Ishikawa (cell line): ENCODE measurements at regions not wholly inside any gene's neighbourhood (a gene's known extent, or its start where the extent isn't known, plus 50 kb on each side); places are given as distances from the start of the nearest gene placed in this dataset.

ENCODE experiments used
- CEBPB ChIP-seq: IDR thresholded peaks from 2 replicates; pipeline ENCODE4 v1.6.1; 2012
- CREB1 ChIP-seq: IDR thresholded peaks from 2 replicates; pipeline ENCODE4 v1.6.1; 2012; ENCODE audit warnings: low read depth
- EGR1 ChIP-seq: IDR thresholded peaks from 2 replicates; pipeline ENCODE4 v1.6.1; 2012
- EP300 ChIP-seq: IDR thresholded peaks from 2 replicates; pipeline ENCODE4 v1.6.1; 2012; ENCODE audit warnings: borderline replicate concordance
- FOXM1 ChIP-seq: IDR thresholded peaks from 2 replicates; pipeline ENCODE4 v1.6.1; 2012; ENCODE audit warnings: low read depth, borderline replicate concordance
- MAX ChIP-seq: IDR thresholded peaks from 2 replicates; pipeline ENCODE4 v1.6.1; 2012
- NFIC ChIP-seq: IDR thresholded peaks from 2 replicates; pipeline ENCODE4 v1.6.1; 2012
- RAD21 ChIP-seq: IDR thresholded peaks from 2 replicates; pipeline ENCODE4 v1.6.1; 2012; ENCODE audit warnings: low read depth
- REST ChIP-seq: IDR thresholded peaks from 2 replicates; pipeline ENCODE4 v1.6.1; 2012; ENCODE audit warnings: low read depth, mild to moderate bottlenecking
- TAF1 ChIP-seq: IDR thresholded peaks from 2 replicates; pipeline ENCODE4 v1.6.1; 2012; ENCODE audit warnings: low read depth, mild to moderate bottlenecking
- TCF12 ChIP-seq: IDR thresholded peaks from 2 replicates; pipeline ENCODE4 v1.6.1; 2012; ENCODE audit warnings: low read depth
- TEAD4 ChIP-seq: IDR thresholded peaks from 2 replicates; pipeline ENCODE4 v1.6.1; 2012
- USF1 ChIP-seq: IDR thresholded peaks from 2 replicates; pipeline ENCODE4 v1.6.1; 2012
- YY1 ChIP-seq: IDR thresholded peaks from 2 replicates; pipeline ENCODE4 v1.6.1; 2012; ENCODE audit warnings: low read depth
- ZBTB7A ChIP-seq: IDR thresholded peaks from 2 replicates; pipeline ENCODE4 v1.6.1; 2012; ENCODE audit warnings: low read depth

GRCh38 chr4:27716693-27717430 lies 856.2 kb downstream of the STIM2 start:
- TF ChIP-seq RAD21 (no peak), USF1 (no peak), FOXM1 (no peak), TAF1 (no peak), MAX (no peak), NFIC (no peak), CREB1 (no peak), TCF12 (no peak), YY1 (no peak), ZBTB7A (no peak), EGR1 (no peak), REST (no peak), TEAD4 (no peak), CEBPB (no peak), EP300 (no peak)

GRCh38 chr4:27717431-27717755 lies 856.8 kb downstream of the STIM2 start:
- TF ChIP-seq FOXM1 (no peak), YY1 (no peak), TEAD4 (no peak), NFIC (no peak), CEBPB (no peak), ZBTB7A (no peak), USF1 (no peak), REST (no peak), RAD21 (no peak), MAX (no peak), EGR1 (no peak), TAF1 (no peak), TCF12 (no peak)

GRCh38 chr4:27720010-27720766 lies 859.5 kb downstream of the STIM2 start:
- TF ChIP-seq FOXM1 (no peak), TAF1 (no peak), ZBTB7A (no peak), EGR1 (no peak), MAX (no peak), REST (no peak), YY1 (no peak), USF1 (no peak), NFIC (no peak), CREB1 (no peak), RAD21 (no peak), TCF12 (no peak), CEBPB (no peak), EP300 (no peak), TEAD4 (no peak)
